ENCODE measurements at regions not wholly inside any gene's neighbourhood (a gene's known extent, or its start where the extent isn't known, plus 50 kb on each side); places are given as distances from the start of the nearest gene placed in this dataset.

- H3K36me3 ChIP-seq (ENCODE audit: control insufficient read depth in 2 of 2, extremely low read depth in 1 of 2, insufficient read depth in 2 of 2, low read length in 2 of 2) = no peaks in the 10 kb centered on the region
- H3K4me1 ChIP-seq (ENCODE audit: control insufficient read depth, extremely low read depth, insufficient read depth, low read length) = no peaks in the 10 kb centered on the region
- no peak overlapping the region for H3K4me2 ChIP-seq (ENCODE audit: control insufficient read depth, extremely low read depth, insufficient read depth, low read depth, low read length)
- no peak overlapping the region for H3K9ac ChIP-seq (ENCODE audit: control insufficient read depth, extremely low read depth, insufficient read depth, low read length)
- H2AFZ ChIP-seq (ENCODE audit: control insufficient read depth, low read length) = no peak overlapping the region
- dilution Hi-C loops (cut with MboI; ENCODE audit: extremely low pct_ligation_motif_present, low sequenced_read_pairs) = no loop called here
- DNase-seq (ENCODE audit: low read depth, low spot score) = no peak
- TF ChIP-seq CTCF (optimal IDR thresholded peaks at IDR 0.05 in 1 of 3, IDR thresholded peaks at IDR 0.05 in 1 of 3, conservative IDR thresholded peaks at IDR 0.05 in 1 of 3; ENCODE audit: extremely low read depth in 1 of 3, insufficient read depth in 2 of 3, low read length in 3 of 3) (no peak), EZH2 (IDR thresholded peaks at IDR 0.05; ENCODE audit: low read length) (no peak)
- no peak overlapping the region for H3K4me3 ChIP-seq (ENCODE audit: control insufficient read depth in 2 of 3, extremely low read depth in 1 of 3, insufficient read depth in 2 of 3, low read depth in 1 of 3, low read length in 3 of 3)
- H3K79me2 ChIP-seq (ENCODE audit: control insufficient read depth, insufficient read depth, low read length) = no peaks in the 10 kb centered on the region
- no peak overlapping the region for H3K27ac ChIP-seq (ENCODE audit: control insufficient read depth, insufficient read depth, low read length)
- peaks cover 1% of the 10 kb centered on the region for H3K9me3 ChIP-seq (ENCODE audit: control insufficient read depth, low read depth, low read length)
- H4K20me1 ChIP-seq (ENCODE audit: control insufficient read depth, extremely low read depth, insufficient read depth, low read length) = no peaks in the 10 kb centered on the region
- no peaks in the 10 kb centered on the region for H3K9me1 ChIP-seq (ENCODE audit: control insufficient read depth, extremely low read depth, insufficient read depth, low read length)
- FAIRE-seq = no peak
- H3K27me3 ChIP-seq (ENCODE audit: control insufficient read depth, extremely low read depth, insufficient read depth, low read length) = no peaks in the 10 kb centered on the region
These were observed 285.8 kb downstream of the FGF9 start for GRCh38 chr13:21956666-21957065.

- no peaks in the 10 kb centered on the region for H3K36me3 ChIP-seq (ENCODE audit: control insufficient read depth in 2 of 2, extremely low read depth in 1 of 2, insufficient read depth in 2 of 2, low read length in 2 of 2)
- H3K4me3 ChIP-seq (ENCODE audit: control insufficient read depth in 2 of 3, extremely low read depth in 1 of 3, insufficient read depth in 2 of 3, low read depth in 1 of 3, low read length in 3 of 3) = no peak overlapping the region
- FAIRE-seq (no peak), DNase-seq (ENCODE audit: low read depth, low spot score) (no peak)
- H3K9me3 ChIP-seq (ENCODE audit: control insufficient read depth, low read depth, low read length) = peaks cover 1% of the 10 kb centered on the region
- H3K27ac ChIP-seq (ENCODE audit: control insufficient read depth, insufficient read depth, low read length) = no peak overlapping the region
- H3K79me2 ChIP-seq (ENCODE audit: control insufficient read depth, insufficient read depth, low read length) = no peaks in the 10 kb centered on the region
- dilution Hi-C loops (cut with MboI; ENCODE audit: extremely low pct_ligation_motif_present, low sequenced_read_pairs) = no loop called here
- H3K9me1 ChIP-seq (ENCODE audit: control insufficient read depth, extremely low read depth, insufficient read depth, low read length) = no peaks in the 10 kb centered on the region
- H3K9ac ChIP-seq (ENCODE audit: control insufficient read depth, extremely low read depth, insufficient read depth, low read length) = no peak overlapping the region
- H3K4me1 ChIP-seq (ENCODE audit: control insufficient read depth, extremely low read depth, insufficient read depth, low read length) = no peaks in the 10 kb centered on the region
- no peak for TF ChIP-seq EZH2 (IDR thresholded peaks at IDR 0.05; ENCODE audit: low read length)
- TF ChIP-seq CTCF (optimal IDR thresholded peaks at IDR 0.05 in 1 of 3, IDR thresholded peaks at IDR 0.05 in 1 of 3, conservative IDR thresholded peaks at IDR 0.05 in 1 of 3; ENCODE audit: extremely low read depth in 1 of 3, insufficient read depth in 2 of 3, low read length in 3 of 3) = no peak
- H3K27me3 ChIP-seq (ENCODE audit: control insufficient read depth, extremely low read depth, insufficient read depth, low read length) = no peaks in the 10 kb centered on the region
- H3K4me2 ChIP-seq (ENCODE audit: control insufficient read depth, extremely low read depth, insufficient read depth, low read depth, low read length) = no peak overlapping the region
- no peak overlapping the region for H2AFZ ChIP-seq (ENCODE audit: control insufficient read depth, low read length)
- no peaks in the 10 kb centered on the region for H4K20me1 ChIP-seq (ENCODE audit: control insufficient read depth, extremely low read depth, insufficient read depth, low read length)
These were observed 287.0 kb downstream of the FGF9 start for GRCh38 chr13:21957833-21958232.

All from keratinocyte (primary cell).